ENCODE measurements at regions not wholly inside any gene's neighbourhood (a gene's known extent, or its start where the extent isn't known, plus 50 kb on each side); places are given as distances from the start of the nearest gene placed in this dataset.

DNA sequence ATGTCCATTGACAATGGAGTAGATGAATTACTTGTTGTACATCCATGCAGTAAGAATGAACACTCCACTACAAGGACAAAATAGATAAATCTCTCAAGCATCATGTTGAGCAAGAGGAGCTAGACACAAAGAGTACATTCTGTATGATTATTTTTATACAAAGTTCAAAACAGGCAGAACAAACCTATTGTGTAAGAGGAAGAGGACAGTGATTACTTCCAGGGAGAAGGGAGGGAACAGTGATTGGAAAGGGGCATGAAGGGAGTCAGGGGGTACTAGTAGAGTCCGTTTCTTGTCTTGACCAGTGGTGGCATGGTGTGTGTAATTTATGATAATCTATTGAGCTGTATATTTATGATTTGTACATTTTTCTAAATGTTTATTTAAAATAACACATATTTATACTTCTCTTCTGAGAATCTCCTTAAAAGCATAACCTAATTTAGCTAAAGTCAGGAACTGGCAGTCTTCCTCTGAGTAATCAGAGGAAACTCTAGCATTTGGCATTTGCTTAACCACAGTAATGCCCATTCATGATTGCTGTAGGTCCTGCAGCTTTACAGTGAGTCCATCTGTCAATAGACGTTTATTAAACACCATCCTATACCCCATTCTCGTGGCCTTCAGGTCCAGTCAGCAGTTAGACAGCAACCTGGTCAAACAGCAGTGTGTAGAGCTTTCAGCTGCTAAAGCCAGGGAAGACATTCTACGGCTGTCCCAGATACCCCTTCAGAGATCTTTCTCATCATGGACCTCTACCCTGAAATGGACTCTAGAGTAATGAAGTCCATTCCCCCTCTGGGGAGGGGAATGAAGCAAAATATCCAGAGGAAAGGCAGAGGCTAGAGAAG, 114.1 kb upstream of the GALNT2 start:
- Histone ChIP-seq H3K9me2 (ENCODE audit: insufficient read depth, low read length) (no peaks in the 10 kb centered on the region), H3K9ac (ENCODE audit: low read length) (no peak overlapping the region), H3K27me3 (ENCODE audit: insufficient read depth, low read depth, low read length) (no peaks in the 10 kb centered on the region), H2AFZ (ENCODE audit: low read depth, low read length) (no peak overlapping the region), H3K27ac (ENCODE audit: low read length) (no peak overlapping the region), H3F3A (ENCODE audit: insufficient read depth, low read length, poor library complexity, severe bottlenecking) (no peaks in the 10 kb centered on the region), H3K4me2 (ENCODE audit: low read length) (no peak overlapping the region), H3K4me3 (ENCODE audit: low read length) (no peak overlapping the region), H4K20me1 (ENCODE audit: insufficient read depth) (no peaks in the 10 kb centered on the region), H3K79me2 (replicated peaks; ENCODE audit: insufficient read depth, low read length) (no peaks in the 10 kb centered on the region), H3K9me3 (ENCODE audit: low read length) (no peaks in the 10 kb centered on the region), H3K36me3 (ENCODE audit: insufficient read depth, low read length) (no peaks in the 10 kb centered on the region)
- TF ChIP-seq, protein P1, sequence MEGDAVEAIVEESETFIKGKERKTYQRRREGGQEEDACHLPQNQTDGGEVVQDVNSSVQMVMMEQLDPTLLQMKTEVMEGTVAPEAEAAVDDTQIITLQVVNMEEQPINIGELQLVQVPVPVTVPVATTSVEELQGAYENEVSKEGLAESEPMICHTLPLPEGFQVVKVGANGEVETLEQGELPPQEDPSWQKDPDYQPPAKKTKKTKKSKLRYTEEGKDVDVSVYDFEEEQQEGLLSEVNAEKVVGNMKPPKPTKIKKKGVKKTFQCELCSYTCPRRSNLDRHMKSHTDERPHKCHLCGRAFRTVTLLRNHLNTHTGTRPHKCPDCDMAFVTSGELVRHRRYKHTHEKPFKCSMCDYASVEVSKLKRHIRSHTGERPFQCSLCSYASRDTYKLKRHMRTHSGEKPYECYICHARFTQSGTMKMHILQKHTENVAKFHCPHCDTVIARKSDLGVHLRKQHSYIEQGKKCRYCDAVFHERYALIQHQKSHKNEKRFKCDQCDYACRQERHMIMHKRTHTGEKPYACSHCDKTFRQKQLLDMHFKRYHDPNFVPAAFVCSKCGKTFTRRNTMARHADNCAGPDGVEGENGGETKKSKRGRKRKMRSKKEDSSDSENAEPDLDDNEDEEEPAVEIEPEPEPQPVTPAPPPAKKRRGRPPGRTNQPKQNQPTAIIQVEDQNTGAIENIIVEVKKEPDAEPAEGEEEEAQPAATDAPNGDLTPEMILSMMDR (IDR thresholded peaks at IDR 0.05; ENCODE audit: poor library complexity, severe bottlenecking): no peak
- no peak for TF ChIP-seq RAD21 (conservative IDR thresholded peaks at IDR 0.05)
- TF ChIP-seq EZH2 (IDR thresholded peaks at IDR 0.05; ENCODE audit: borderline replicate concordance, insufficient read depth, low read length, poor library complexity, severe bottlenecking): no peak
- TF ChIP-seq, protein P2, sequence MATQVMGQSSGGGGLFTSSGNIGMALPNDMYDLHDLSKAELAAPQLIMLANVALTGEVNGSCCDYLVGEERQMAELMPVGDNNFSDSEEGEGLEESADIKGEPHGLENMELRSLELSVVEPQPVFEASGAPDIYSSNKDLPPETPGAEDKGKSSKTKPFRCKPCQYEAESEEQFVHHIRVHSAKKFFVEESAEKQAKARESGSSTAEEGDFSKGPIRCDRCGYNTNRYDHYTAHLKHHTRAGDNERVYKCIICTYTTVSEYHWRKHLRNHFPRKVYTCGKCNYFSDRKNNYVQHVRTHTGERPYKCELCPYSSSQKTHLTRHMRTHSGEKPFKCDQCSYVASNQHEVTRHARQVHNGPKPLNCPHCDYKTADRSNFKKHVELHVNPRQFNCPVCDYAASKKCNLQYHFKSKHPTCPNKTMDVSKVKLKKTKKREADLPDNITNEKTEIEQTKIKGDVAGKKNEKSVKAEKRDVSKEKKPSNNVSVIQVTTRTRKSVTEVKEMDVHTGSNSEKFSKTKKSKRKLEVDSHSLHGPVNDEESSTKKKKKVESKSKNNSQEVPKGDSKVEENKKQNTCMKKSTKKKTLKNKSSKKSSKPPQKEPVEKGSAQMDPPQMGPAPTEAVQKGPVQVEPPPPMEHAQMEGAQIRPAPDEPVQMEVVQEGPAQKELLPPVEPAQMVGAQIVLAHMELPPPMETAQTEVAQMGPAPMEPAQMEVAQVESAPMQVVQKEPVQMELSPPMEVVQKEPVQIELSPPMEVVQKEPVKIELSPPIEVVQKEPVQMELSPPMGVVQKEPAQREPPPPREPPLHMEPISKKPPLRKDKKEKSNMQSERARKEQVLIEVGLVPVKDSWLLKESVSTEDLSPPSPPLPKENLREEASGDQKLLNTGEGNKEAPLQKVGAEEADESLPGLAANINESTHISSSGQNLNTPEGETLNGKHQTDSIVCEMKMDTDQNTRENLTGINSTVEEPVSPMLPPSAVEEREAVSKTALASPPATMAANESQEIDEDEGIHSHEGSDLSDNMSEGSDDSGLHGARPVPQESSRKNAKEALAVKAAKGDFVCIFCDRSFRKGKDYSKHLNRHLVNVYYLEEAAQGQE (IDR thresholded peaks at IDR 0.05; ENCODE audit: borderline replicate concordance): no peak
- TF ChIP-seq POLR2AphosphoS5 (IDR thresholded peaks at IDR 0.05): no peak
- TF ChIP-seq EP300 (conservative IDR thresholded peaks at IDR 0.05; ENCODE audit: poor library complexity, severe bottlenecking): no peak
- no peak for TF ChIP-seq SMC3 (conservative IDR thresholded peaks at IDR 0.05; ENCODE audit: poor library complexity)
- no peak for TF ChIP-seq TAF1 (IDR thresholded peaks at IDR 0.05; ENCODE audit: low read depth)
- TF ChIP-seq MXI1 (conservative IDR thresholded peaks at IDR 0.05; ENCODE audit: poor library complexity, severe bottlenecking): no peak

DNA sequence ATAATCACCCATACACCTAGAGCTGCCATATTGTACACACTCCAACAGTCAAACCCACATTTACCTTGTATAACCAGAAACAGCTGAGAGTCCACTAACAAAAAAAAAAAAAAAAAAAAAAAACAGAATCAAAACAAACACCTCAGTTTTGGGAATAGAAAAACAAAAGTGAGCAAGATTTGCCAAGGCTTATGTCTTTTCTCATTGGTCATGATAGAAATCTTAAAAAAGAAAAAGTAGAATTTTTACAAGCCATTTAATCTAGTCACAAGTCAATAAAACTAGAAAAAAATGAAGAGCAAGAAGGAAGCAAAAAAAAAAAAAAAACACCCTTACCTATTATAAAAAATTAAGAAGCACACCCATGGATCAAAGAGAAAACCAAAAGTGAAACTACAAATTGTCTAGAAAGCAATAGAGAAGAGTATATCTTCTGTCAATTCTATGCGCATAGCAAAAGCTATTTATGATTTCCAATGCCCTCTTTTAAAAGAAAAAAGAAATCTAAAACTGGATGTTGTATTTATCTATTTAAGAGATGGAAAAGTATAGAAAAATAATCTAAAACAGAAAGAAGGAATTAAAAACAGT, 113.2 kb upstream of the GALNT2 start:
- Histone ChIP-seq H3K36me3 (ENCODE audit: insufficient read depth, low read length) (no peaks in the 10 kb centered on the region), H3K4me2 (ENCODE audit: low read length) (no peak overlapping the region), H4K20me1 (ENCODE audit: insufficient read depth) (no peaks in the 10 kb centered on the region), H3K4me3 (ENCODE audit: low read length) (no peak overlapping the region), H3K79me2 (replicated peaks; ENCODE audit: insufficient read depth, low read length) (no peaks in the 10 kb centered on the region), H3K27me3 (ENCODE audit: insufficient read depth, low read depth, low read length) (no peaks in the 10 kb centered on the region), H3K27ac (ENCODE audit: low read length) (no peak overlapping the region), H3K9me2 (ENCODE audit: insufficient read depth, low read length) (no peaks in the 10 kb centered on the region), H3F3A (ENCODE audit: insufficient read depth, low read length, poor library complexity, severe bottlenecking) (no peaks in the 10 kb centered on the region), H3K9me3 (ENCODE audit: low read length) (no peaks in the 10 kb centered on the region), H2AFZ (ENCODE audit: low read depth, low read length) (no peak overlapping the region), H3K9ac (ENCODE audit: low read length) (no peak overlapping the region)
- TF ChIP-seq EZH2 (IDR thresholded peaks at IDR 0.05; ENCODE audit: borderline replicate concordance, insufficient read depth, low read length, poor library complexity, severe bottlenecking) (no peak), TAF1 (IDR thresholded peaks at IDR 0.05; ENCODE audit: low read depth) (no peak), SMC3 (conservative IDR thresholded peaks at IDR 0.05; ENCODE audit: poor library complexity) (no peak), MXI1 (conservative IDR thresholded peaks at IDR 0.05; ENCODE audit: poor library complexity, severe bottlenecking) (no peak), RAD21 (conservative IDR thresholded peaks at IDR 0.05) (no peak), EP300 (conservative IDR thresholded peaks at IDR 0.05; ENCODE audit: poor library complexity, severe bottlenecking) (no peak), POLR2AphosphoS5 (IDR thresholded peaks at IDR 0.05) (no peak)
- TF ChIP-seq, protein P2 (IDR thresholded peaks at IDR 0.05; ENCODE audit: borderline replicate concordance): no peak
- TF ChIP-seq, protein P1 (IDR thresholded peaks at IDR 0.05; ENCODE audit: poor library complexity, severe bottlenecking): no peak
